Ramos (cell line): ENCODE measurements at regions not wholly inside any gene's neighbourhood (a gene's known extent, or its start where the extent isn't known, plus 50 kb on each side); places are given as distances from the start of the nearest gene placed in this dataset.
"Not testable (repeated sequence)": the region's sequence is repeated elsewhere in the genome, so short reads cannot be mapped to it uniquely, and the experiment has no call there.

Experiments
- in situ Hi-C: fragments of 300-500 bp; cut with MboI; formaldehyde crosslinking; loops from one replicate; pipeline ENCODE4 v1.14.3; 2022; ENCODE audit warnings: low sequenced_read_pairs; ENCODE audit not compliant: unreplicated experiment

DNA sequence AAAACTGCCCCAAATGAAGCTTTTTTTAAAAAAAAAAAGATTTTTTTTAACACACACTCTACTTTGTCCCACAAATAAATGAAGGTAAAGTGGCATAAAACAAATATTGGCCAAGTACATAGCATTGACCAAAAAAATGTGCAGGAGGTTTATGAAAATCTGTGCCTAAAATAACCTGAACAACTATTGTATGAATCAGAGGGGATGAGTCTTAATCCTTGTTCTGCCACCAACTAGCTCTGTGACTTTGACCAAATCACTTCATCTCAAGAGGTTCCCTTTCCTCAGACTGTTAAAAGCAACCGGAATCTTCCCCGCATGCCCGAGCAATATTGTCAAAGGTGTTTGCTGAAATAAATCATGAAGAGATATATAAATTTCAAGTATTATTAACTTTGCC is 150.4 kb upstream of the NEBL start:
- in situ Hi-C loops = no loop called here

DNA sequence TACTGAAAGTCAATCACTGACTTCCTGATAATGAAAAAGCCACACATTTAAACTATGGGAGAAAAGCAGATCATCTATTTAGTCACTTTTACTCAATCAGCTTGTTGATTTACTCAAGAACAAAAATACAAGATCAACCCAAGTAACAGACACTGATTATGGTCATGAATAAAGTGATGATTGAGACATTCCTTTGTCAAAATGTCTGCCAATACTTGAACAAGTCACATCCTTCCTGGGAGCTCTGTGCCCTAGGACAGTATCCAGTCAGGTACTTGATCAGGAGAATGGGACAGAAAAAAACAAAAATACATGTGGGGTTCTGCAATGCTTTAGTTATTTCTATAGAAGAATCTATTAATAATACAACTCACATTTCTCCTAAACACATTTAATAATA is 150.0 kb upstream of the NEBL start:
- in situ Hi-C loops = no loop called here

DNA sequence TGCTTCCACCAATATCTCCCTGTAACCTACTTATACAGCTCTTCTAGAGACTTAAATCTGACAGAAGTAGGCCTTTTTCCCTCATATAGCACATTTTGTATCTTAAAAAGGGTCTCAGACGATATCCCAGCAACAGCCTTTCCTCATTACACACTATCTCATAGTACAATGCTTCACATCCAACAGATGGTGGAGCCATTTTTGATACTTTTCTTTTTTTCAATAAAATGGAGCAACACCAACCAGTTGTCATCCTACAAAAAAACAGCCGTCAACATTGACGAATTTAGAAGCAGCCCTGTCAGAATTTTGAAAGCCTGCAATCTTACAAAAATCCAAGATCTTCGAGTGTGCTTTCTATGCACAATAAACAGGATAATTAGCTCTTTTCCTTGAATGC is 145.9 kb upstream of the NEBL start:
- in situ Hi-C loops = no loop called here

DNA sequence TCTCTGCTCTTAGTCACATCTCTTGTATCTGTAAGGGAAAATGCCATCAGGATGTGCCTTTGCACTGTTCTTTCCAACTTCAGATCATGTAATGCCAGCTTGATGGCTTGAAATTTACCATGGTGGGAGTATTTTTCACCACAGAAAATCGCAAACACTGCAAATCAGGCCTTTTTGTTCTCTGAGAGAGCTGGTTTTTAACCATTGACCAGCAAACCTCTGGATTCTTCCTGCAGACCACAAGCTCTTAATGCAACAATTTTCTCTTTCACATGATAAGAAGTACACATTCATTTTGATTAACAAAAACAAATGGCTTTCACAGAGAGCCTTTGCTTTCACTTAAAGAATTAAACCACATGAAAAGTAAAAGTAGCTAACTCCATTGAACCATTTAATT is 145.4 kb upstream of the NEBL start:
- in situ Hi-C loops = no loop called here

DNA sequence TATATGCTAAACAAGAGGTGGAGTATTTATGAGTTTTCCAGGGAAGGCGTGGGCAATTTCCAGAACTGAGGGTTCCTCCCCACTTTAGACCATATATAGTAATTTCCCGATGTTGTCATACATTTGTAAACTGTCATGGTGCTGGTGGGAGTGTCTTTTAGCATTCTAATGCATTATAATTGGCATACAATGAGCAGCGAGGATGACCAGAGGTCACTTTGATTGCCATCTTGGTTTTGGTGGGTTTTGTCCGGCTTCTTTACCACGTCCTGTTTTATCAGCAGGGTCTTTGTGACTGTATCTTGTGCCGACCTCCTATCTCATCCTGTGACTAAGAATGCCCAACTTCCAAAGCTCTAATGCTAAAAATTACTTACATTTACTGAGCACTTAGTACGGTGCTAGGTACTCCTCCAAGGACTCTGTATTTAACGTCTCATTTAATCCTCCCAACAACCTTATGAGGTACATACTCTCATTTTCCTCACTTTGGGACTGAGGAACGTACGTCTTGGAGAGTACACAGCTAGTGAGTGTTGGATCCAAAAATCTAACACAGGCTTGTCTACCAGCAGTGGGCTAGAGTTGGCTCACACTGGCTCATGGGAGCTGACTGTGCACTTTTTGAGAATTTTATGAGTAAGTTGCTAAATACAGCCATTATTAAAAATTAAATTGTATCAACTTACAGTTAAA is 144.8 kb upstream of the NEBL start:
- in situ Hi-C loops = no loop called here

DNA sequence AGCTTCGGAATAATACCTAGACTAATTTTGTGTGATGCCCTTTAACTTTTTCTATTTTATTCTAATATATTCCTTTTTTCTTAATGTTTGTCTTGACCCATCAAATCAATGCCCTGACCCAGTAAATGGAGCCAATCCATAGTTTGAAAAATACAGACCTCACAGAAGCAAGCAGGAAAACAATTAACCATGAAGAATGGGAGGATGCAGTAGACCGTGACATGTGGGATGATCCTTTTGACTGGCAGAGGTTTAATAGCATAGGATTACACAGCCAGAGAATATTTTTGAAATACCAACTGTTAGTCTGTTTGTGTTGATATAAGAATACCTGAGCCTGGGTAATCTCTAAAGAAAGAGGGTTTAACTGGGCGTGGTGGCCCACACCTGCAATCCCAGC is 142.6 kb upstream of the NEBL start:
- in situ Hi-C loops = no loop called here

DNA sequence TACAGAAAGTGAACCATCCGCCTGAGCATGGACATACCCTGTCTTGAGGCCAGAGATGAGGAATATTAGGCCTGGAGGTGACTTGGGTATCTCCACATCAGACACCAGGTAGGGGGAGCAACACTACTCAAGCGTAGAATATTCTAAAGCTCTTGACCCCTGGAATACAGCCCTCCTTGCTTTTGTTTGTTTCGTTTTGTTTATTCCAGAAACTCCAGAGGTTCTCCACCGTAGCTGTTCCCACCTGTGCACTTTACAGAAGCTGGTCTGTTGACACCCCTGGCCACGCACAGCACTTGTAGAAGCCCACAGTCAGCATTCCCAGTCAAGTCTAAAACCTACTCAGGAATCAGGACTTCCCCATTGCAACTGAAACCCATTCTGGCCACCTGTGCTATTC is 139.6 kb upstream of the NEBL start:
- in situ Hi-C loops = no loop called here

DNA sequence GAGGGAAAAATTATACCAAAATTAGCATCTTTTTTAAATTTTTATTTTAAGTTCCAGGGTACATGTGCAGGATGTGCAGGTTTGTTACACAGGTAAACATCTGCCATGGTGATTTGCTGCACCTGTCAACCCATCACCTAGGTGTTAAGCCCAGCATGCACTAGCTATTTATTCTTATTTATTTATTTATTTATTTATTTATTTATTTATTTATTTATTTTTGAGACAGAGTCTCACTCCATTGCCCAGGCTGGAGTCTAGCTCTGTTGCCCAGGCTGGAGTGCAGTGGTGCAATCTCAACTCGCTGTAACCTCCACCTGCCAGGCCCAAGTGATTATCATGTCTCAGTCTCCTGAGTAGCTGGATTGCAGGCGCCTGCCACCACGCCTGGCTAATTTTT is 137.7 kb upstream of the NEBL start:
- in situ Hi-C loops = not testable (repeated sequence)

DNA sequence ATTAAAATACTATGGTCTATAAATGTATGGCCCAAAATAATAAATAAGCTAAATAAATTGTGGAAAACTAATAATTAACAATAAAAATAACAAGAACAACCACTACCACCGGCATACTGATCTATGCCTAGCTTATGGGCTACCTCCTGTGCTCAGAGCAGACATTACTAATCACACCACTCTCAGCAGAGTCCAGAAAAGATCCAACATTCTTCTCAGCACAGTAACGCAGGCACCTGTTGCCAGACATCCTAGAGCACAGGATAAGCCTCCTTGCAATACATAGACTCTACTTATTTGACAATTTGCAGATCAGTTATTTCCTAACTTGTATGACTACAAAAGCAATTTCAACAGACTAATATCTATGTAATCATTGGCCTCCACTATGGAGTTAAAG is 137.1 kb upstream of the NEBL start:
- in situ Hi-C loops = no loop called here

DNA sequence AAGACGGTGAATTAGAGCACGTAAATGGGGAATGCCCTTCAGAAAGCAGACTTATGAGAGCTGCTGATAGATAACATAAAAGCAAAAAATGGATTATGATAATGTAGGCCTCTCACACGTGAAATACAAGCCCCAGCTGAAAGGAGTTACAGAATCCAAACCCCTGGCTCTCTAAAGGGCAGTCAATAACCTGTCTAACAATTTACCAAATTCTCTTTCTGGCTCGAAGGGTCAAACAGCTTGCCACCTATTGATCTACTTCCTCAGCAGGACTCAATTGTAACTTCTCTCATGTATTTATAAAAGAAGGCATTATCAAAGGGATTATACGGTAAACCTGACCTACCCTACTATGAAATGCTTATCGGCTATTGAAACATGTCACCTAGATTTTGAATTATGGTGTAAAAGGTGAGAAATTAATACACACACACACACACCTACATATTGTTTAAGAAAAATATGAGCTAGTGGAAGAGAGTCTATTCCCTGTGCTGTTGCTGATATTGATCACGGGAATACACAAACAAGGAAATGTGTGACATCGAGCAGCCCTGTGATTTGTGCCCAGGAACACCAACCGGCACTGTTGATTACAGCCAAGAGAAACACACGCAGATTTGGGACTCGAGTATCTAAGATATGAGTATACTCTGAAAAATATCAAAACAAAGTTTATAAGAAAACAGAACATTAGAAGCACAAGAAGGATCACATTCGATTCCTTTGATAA is 135.6 kb upstream of the NEBL start:
- in situ Hi-C loops = no loop called here

DNA sequence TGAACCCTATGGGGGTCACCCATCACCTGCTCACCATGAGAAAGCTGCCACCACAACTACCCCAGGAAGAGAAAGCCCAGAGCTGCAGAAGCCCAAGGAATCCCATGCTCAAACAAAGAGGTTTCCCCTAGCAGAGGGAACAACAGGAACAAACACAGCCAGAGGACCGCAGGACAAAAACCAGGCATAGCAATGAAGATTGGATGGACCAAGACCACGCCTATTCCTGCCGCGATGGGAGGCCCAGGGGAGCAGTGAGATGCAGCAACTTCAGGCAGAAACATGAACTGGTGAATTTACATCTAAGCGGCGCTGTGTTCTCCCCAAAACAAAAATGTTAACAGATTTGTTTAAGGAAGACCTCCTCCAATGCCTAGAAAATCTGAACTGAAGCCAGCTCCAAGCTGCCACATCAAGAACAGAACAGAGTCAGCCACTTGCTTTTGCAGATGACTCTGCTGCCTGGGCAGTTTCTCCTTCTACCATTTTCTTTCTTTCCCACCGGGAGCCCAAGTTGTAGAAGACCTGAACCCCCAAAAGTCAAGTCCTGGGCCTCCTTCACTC is 134.2 kb upstream of the NEBL start:
- in situ Hi-C loops = no loop called here

DNA sequence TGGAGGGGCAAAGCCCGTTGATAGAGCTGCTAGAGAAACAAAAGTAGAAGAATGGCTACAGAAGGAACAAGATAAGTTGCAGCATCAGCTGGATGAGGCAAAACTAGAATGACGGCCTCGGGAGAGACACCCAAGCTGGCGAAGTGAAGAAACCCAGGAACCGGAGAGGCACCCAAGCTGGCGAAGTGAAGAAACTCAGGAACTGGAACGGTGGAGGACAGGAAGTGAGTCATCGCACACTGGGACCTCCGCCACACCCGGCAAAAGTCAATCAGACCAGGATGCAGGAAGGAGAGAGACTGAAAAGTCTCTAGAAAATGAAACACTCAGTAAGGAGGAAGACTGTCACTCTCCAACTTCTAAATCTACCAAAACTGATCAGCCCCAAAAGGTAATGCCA is 133.0 kb upstream of the NEBL start:
- in situ Hi-C loops = no loop called here

DNA sequence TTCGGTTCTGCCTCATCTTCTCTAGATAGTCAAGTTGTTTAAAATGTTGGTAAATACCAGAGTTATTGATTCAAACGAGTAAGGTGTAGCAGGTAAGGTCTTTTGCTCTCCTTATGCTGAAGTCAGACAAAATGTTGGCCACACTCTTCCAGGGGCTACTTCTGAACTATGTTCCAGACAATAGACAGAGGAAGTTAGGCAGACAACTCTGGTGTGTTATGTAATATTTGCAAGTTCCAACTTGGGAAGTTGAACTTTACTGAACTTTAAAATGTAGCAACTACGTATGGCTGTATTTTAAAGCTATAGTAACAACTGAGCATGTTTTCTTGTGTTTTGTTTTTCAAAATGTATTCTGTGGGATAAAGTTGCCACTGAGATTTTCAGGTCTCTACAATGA is 125.7 kb upstream of the NEBL start:
- in situ Hi-C loops = no loop called here

DNA sequence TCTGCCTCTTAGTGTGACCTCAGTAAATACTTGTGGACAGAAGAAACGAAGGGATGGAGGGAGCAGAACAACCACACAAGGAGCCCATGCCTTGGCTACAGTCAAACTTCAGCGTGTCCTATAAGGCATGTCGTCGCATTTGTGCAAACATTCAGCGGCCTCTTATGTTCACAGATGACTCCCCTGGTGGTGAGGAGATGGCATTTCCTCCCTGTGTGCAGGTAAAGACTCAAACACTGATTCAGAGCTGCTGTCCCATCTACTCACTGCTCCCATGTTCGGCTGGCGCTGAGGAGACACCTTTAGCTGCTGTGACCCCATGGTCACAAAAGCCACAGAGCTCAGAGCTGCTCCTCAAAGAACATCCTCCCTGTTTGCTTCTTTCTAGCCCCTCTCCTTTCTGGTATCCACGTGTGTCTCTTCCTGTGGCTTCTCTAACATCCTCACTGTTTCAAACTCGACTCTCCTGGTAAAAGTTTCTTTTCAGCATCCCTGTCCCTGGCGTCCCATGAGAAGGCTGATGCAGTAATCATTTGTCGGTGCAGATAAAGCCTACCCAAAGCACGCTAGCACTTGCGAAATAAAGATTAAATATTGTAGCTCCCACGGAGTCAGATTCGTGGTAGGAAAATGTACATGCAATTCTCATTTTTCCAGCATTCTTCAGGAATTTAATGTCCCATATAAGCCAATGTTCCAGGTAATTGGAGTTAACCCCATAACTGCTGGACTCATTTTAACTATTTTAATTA is 124.9 kb upstream of the NEBL start:
- in situ Hi-C loops = no loop called here

DNA sequence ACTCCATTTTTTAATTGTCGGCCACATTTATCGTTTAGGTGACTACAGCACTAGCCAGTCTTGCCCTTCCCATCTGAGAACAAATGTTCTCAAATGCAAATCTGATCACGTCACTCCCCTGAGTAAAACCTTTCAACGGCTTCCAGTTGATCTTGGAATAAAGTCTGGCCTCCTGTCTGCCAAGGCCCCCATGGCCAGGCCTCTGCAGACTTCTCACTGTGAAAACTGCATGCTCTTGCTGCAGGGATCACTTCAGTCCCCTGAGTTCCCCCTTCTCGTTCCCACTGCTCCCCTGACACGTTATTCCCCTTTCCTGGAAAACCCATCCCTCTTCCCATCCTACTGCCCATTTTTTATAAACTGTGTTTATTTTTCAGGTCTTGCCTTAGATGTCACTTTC is 124.1 kb upstream of the NEBL start:
- in situ Hi-C loops = no loop called here

DNA sequence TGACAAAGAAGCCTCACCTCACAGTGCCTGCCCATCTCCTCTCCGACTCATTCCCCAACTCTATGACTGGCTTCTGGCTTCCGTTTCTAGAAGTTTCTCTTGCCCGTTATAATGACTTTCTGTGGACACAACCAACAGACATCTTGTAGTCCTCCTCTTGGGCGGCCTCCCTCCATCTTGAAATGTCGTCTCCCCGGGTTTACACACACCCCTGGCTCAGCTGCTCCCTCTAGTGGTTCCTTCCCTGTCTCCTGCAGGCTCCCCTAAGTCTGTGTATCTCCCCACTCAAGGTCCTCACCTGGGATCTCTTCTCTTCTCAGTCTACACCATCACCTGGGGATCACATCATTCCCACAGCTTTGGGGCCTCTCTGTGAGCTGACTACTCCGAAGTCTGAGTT is 123.4 kb upstream of the NEBL start:
- in situ Hi-C loops = no loop called here

DNA sequence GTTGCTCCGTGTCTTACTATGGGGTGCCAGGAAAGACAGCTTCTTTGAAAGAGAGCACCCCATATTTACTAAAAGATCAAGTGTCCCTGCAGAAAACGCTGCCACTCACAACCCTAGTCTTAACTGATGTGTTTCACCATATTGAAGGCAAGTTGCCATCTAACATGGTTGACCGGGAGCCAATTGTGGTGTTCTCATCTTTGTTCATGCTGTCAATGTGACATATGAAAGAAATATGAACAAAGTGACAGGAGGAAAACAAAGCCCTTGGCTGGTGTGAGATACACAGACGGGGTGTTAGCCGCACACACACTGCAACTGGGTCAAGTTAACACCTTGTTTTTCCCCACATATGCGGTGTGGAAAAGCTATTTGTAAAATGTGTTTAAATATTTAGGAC is 122.3 kb upstream of the NEBL start:
- in situ Hi-C loops = no loop called here

DNA sequence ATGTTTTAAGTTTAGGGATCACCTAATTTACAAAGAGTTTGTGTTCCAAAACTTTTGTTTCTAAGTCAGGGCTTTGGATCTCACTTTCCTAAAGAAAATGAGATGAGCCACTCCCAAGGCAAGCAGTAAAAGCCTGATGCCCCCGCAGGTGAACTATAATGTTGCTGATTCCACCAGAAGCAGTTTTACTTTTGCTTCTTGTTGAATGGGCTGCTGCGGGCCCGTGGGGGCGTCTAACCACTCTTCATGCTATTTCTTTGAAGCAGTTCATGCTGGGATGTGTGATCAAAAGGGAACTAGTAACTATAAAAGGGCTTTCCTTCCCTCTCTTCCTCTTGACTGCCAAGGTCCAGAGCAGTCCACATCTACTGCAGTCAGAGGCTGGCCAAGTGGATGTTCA is 118.7 kb upstream of the NEBL start:
- in situ Hi-C loops = no loop called here

DNA sequence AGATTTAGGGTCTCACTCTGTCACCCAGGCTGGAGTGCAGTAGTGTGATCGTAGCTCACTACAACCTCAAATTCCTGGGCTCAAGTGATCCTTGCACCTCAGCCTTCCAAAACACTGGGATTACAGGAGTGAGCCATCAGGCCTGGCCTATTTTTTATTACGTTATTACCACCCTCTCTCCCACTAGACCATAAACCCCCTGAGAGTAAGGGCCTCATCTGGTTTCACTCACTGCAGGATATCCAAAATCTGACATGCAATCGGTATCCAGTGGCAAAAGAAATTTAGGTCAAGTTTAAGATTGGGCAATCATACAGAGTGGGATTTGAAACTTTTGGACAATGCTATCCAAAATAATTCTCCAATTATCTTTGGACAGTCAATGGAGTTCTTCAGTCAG is 117.0 kb upstream of the NEBL start:
- in situ Hi-C loops = no loop called here

DNA sequence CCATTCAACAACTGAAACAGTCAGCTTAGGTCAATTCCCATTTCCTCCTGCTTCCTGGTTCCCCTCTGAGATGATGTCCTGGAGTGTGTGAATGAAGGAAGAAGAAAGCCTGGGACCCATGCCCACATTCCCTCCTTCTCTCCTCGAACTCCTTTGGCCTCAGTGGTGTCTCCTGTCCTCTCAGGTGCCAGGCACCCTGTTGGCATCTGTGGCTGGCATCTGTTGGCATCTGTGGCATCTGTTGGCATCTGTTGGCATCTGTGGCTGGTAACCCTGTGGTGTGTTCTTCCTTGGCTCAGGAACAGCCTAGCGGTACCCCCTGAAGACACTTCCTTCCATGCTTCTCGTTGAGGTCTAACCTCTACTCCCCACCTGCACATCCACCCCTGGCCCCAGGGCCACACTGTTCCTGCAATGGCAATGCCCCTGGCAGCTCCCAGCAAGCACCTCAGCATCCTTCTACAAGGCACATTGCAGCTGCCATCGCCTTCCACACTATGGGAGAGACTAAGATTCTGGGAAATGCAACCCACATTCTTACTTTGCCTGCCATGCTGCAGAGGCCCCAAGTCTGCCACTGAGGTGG is 114.4 kb upstream of the NEBL start:
- in situ Hi-C loops = no loop called here

DNA sequence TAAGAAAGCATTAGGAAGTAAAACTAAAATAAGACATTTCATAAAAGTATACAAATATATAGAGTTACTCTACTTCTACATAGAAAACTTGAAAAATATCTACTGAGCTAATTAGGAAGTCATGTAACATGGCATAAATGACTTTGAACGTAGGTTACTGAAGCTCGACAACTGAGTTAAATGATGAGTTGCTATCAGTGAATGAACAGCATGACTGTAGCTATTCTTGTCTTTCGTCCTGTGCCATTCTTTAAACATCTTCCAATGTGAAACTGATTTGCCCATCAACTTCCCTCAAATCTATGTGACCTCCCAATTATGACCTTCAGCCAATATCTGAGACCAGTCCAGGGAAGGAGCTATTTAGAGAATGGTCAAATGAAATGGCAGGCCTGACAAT is 113.5 kb upstream of the NEBL start:
- in situ Hi-C loops = no loop called here
